Tongue (tissue), 1 donor: ENCODE measurements at regions not wholly inside any gene's neighbourhood (a gene's known extent, or its start where the extent isn't known, plus 50 kb on each side); places are given as distances from the start of the nearest gene placed in this dataset.
"Not testable (repeated sequence)": the region's sequence is repeated elsewhere in the genome, so short reads cannot be mapped to it uniquely, and the experiment has no call there.

ENCODE experiments used
- DNase-seq: peaks from one replicate; pipeline ENCODE4 v3.0.0-alpha.2; 2015

DNA sequence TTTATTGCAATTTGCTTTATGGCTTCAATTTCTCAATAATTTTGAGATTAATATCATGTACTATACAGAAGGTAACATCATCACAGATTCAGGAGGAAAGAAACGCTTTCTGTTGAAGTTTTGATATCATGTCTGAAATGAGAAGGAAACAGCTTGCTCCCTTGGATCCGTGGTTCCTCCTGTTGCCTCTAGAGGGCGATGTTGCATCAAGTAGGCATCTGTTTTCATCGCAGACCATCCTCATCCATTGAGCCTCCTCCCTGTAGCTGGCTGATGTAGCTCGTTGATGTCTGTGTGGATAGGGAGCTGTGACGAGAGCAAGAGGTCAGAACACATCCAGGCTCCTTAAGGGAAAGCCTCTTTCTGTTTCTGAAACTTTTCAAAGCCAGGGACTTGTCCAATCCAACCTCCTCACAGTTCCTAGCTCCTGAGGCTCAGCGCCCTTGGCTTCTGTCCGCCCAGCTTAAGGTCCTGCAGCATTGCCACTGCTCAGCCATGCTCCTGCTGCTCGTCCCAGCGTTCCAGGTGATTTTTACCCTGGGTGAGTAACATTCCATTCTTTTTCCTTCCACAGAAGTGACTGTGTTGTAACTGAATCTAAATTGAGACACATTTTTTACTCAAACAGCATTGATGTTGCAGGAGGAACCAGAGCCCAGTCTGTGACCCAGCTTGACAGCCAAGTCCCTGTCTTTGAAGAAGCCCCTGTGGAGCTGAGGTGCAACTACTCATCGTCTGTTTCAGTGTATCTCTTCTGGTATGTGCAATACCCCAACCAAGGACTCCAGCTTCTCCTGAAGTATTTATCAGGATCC is 304.8 kb upstream of the OR4E1 start:
- peak; percentile 19 for DNase-seq

DNA sequence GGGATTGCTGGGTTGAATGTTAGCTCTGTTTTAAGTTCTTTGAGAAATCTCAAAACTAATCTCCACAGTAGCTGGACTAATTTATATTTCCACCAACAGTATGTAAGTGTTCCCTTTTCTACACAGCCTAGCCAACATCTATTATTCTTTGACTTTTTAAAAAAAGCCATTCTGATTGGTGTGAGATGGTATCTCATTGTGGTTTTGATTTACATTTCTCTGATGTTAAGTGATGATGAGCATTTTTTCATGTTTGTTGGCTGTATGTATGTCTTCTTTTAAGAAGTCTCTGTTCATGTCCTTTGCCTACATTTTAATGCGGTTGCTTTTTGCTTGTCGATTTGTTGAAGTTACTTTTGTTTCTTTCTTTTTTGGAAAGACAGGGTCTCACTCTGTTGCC is 301.1 kb upstream of the OR4E1 start:
- no peak for DNase-seq

DNA sequence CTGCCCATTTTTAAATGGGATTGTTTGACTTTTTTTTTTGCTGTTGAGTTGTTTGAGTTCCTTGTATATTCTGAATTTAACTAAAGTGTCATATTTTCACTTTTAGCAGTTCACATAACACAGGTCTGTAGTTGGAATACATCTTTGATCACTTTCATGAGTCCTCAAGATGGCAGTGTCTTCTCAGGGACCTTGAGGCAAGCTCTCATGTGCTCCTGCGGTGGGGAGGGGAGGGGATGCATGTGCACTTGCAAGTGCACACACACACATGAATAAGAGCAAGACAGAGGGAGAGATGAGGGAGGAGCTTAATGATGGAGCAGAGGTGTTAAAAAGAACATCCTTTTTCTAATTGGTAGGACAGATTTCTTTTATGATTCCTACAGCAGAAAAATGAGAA is 291.4 kb upstream of the OR4E1 start:
- DNase-seq: no peak

DNA sequence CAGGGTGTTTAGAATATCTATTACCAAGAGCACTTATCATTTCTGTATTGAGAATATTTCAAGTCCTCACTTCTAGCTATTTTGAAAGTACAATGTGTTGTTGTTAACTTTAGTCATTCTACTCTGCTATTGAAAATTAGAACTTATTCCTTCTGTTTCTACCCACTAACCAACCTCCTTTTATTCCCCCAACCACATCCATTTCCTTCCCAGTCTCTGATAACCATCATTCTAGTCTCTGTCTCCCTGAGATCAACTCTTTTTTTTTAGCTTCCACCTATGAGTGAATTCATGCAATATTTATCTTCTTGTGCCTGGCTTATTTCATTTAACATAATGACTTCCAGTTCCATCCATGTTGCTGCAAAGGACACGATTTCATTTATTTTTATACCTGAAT is 290.6 kb upstream of the OR4E1 start:
- no peak for DNase-seq

DNA sequence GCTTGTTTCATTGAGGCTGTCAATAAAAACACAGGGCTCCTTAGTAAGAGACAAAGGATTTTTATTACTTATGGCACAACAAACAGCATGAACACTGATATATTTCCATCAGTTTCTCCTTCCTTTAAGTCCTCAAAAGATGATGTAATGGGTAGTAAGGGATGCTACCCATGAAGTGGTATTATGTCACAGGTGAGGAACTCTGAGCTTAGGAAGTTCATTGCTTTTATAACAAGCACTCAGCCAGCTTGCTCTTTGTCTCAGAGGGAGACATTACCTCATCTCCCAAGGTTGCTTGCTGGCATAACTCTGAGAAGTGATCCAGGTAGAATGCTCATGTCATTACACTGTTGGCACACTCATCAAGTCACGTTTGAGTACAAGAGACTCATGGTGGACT is 287.0 kb upstream of the OR4E1 start:
- no peak for DNase-seq

DNA sequence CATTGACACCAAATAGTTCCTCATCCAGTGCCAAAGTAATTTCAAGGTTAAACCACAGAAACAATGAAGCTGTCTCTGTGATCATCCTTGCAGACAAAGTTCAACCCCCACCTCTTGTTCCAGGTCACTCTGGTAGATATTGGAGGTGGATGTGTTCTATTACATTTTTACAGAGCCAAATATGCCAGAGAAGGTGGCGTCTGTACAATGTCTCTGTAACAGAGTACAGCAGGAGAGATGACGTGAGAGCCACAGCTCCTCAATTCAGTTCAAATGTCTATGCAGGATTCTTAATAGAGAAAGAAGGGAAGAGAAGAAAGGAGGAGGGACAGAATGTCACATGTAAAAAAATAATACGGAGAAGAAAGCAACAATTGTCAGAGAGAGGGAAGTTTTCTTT is 268.3 kb upstream of the OR4E1 start:
- no peak for DNase-seq

DNA sequence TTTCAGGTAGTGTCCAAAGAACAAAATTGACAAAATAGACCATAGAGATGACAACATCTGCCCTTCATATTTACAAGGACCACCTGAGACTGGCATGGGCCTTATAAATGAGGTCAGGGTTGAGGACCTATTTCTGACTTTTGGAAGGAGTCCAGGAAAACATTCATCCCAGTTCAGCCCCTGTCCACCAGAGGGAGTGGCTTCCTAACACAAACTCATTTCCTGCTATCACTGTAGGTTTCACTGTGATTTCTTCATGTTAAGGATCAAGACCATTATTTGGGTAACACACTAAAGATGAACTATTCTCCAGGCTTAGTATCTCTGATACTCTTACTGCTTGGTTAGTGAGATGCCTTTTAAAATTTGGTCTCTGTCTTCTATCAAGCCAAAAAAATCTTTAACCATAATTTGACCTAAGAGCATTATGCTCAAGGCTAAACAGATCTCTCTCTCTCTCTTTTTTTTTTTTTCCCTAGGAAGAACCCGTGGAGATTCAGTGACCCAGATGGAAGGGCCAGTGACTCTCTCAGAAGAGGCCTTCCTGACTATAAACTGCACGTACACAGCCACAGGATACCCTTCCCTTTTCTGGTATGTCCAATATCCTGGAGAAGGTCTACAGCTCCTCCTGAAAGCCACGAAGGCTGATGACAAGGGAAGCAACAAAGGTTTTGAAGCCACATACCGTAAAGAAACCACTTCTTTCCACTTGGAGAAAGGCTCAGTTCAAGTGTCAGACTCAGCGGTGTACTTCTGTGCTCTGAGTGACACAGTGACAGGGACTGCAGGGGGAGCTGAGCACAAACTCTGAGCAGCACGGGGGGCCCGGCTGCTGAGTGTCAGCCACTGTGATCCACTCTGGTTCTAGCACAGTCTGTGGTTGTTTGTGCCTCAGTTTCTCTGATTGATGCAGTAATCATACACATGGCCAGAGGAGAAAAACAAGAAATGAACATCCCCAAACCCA is 267.6 kb upstream of the OR4E1 start:
- DNase-seq: peak; percentile 17

DNA sequence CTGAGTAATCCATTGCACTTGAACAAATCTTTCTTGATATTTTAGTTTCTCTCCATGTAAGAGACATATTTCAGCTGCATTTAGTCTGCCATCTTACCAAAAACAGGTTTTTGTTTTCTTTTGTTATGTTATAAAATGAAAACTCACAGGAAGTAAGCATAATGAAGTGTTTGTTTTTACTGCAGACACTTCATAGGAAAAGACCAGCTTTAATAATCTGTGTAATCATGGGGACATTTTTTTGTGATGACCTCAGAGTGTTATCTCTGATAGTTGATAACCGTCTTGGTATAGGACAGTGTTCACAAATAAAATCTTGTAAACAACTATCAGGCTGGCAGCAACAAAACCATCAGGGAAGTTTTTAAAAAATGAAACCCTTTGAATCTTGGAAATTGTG is 266.2 kb upstream of the OR4E1 start:
- DNase-seq: no peak

DNA sequence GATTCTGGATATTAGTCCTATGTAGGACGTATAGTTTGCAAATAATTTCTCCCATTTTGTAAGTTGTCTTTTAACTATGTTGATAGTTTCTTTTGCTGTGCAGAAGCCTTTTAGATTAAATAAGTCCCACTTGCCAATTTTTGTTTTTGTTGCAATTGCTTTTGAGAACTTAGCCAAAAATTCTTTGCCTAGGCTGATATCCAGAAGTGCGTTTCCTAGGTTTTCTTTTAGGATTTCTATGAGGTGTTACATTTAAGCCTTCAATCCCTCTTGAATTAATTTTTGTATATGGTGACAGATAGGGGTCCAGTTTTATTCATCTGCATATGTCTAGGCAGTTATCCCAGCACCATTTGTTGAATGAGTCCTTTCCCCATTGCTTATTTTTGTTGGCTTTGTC is 264.4 kb upstream of the OR4E1 start:
- no peak for DNase-seq

DNA sequence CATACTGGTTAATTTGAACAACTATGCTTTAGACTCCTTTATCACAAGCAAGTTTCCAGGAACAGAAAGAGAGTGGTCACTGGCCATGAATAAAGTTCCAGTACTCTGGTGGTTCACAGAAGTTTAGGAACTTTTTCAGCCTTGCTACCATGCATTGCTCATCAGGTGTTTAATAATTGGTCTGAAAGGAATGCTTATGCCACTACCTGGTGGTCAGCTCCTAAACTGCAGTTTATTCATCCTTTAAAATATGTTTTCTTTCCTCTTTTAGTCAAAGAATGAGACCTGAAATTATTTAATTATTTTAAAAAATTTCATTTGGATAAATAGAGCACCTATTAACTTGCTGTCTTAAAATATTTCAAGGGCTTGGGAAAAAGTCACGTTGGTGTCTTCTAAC is 260.1 kb upstream of the OR4E1 start:
- no peak for DNase-seq

DNA sequence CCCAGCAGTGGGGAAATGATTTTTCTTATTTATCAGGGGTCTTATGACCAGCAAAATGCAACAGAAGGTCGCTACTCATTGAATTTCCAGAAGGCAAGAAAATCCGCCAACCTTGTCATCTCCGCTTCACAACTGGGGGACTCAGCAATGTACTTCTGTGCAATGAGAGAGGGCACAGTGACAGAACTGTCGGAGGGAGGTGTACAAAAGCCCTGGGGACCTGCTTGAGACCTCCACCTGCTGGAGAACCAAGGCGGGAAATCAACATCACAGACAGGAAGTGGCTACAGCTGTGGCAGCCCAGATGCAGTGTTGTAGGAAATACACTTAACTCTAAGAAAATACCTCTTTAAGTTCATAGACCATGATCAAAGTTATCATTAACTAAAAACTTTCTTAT is 250.9 kb upstream of the OR4E1 start:
- no peak for DNase-seq

DNA sequence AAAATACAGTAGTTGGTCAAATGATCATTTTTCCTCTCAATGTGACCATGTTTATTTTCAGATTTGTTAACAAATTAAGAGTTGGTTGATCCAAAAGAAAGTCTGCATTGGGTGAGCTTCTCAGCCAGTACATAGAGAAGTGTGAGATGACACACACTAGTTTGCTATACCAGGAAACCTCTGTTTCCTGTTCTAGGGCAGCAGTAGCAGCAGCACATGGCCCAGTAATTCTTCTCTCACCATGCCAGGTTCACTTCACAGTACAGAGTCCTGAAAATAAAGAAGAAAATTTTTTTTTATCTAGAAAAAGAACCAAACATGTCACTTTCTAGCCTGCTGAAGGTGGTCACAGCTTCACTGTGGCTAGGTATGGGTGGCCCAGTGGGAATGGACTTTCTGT is 250.2 kb upstream of the OR4E1 start:
- no peak for DNase-seq

DNA sequence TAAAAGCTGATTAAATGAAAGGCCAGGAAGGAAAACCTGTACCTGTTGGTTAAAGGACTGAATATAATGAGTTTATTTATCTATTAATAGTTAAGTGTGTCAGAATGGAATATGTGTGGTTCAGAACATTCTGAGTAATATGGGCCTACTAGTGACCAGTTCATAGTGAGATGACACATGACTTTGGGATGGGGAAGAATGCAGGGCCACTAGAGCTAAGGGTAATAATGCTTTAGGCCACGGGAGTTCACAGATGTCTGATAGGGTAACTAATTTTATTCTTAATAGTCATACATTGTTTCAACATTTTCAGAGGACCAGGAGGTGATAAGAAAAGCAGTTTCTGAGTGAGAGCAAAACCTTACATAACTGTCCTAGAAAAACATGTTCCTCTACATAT is 247.8 kb upstream of the OR4E1 start:
- no peak for DNase-seq

DNA sequence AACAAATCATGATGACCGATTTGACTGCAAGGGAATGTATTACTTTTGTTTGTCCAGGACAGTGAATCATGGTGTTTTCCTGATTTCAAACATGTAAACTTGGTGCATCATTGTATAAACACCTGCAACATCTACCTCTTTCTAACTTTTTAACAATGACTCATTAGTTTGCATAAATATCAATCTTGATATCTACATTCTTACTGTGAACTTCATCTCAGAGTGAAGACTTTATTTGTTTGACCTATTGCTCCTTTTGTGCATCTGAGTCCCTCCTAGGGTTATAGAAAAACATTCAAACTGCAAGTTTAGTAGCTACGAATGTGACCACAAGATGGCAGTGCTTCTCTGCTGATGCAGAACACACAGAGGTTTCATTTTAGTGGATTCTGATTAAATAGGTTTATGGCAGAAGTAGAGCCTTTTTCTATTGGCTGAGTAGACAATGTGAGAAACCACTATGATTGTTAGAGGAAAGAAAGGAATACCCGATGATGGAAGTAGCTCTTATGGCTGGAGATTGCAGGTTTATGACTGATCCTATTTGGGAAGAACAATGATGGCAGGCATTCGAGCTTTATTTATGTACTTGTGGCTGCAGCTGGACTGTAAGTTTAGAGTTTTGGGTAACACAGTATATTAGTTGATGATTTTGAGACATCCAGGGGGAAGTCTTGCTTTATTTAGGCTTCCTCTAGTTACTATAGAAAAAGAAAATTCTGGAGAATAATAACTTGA is 244.2 kb upstream of the OR4E1 start:
- peak; percentile 72 for DNase-seq

DNA sequence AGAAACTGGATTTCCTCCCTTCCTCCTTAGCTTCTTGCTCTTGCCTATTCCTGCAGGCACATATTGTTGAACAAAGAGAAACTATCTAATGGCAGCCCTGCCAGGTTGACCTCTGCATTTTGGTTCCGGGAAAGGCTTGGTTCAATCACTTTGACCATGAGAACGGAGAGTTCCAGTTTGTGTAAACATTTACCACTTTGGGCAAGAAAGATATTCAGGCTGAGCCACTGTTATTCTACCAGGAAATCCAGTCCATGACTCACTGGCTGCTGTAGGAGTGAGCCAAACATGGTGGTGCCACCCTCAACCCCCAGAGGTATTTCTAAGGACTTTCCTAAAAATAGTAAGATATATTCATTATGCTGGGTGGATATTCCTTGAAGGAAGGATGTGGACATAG is 242.2 kb upstream of the OR4E1 start:
- no peak for DNase-seq

DNA sequence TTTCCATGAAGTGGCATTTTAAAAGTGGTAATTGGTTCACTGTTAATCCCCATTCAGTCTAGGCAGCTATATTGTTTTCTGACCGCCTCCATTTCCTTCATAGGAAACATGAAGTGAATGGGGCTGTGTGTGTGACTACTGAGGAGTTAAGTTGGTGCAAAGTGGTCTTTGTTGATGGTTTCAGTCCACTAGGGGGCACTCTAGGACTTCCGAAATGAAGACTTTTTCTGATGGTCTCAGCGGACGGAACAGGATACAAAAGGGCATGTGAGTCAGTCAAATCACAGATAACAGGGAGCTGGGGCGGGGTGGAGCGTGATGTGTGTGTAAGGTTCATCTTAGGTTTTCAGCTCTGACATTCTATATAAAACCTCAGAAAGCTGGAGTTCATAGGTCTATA is 240.1 kb upstream of the OR4E1 start:
- DNase-seq: peak; percentile 65

DNA sequence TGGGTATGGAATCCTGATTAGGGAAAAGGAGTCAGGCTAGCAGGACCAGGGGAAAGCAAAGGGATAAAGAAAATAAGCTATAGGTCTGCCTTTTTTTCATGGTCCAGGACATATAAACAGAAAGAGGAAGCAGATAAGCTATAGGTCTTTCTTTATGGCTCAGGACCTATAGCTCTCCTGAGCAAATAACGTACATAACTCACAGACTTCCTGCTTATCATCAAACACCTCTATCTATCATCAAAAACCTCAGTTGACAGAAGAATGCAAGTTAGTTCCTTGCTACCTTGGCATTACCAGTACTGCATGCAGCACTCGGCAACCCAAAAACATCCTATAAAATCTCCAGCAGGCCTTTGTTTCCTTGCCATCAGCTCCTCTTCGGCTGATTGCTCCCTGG is 238.7 kb upstream of the OR4E1 start:
- DNase-seq: no peak

DNA sequence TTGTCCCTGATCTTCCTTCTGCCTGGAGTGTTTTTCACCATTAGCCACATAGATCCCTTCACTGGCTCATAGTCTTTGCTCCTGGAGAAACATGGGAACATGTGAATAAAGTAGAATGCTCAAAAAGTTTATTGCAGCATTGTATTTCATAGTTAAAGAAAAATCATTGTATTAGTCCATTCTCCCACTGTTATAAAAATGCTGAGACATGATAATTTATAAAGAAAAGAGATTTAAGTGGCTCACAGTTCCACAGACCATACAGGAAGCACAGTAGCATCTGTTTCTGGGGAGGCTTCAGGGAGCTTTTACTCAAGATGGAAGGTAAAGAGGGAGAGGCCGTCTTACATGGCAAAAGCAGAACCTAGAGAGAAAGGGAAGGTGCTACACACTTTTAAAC is 238.3 kb upstream of the OR4E1 start:
- no peak for DNase-seq

DNA sequence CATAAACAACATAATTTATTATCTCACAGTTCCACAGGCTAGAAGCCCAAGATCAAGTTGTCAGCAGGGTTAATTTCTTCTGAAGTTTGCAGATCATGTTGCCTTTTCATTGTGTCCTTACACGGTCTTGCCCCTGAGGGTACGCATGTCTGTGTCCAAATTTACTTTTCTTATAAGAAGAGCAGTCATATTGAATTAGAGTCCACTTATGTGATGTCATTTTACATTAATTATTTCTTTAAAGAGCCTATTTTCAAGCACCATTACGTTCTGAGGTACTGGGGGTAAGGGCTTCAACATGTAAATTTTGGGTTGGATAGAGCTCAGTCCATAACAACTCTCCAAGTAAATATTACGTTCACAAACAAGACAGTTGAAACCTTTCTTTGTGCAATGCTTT is 236.6 kb upstream of the OR4E1 start:
- DNase-seq: no peak

DNA sequence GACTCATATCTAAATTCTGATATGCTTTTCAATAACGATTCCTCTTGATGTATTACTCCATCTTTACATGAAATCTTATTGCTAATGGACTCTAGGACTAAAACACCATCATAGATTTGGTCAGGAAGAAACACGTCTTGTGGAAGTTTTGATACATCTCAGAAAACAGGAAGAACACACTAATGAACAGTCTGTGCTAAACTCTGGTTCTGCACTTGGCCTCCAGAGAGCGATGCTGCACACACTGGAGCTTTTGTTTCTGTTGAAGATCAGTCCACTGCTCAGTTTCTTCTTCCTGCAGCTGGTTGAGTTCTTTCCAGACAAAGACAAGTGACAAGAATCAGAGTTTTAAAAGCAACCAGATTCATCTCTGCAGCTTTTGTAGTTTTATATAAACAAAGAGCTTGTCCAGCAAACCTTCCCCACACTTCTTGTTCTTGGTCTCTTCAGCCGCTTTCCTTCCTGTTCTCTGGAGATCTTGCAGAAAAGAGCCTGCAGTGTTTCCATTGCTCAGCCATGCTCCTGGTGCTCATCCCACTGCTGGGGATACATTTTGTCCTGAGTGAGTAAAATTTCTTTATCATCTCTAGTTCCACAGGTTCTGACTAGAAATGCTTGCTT is 229.1 kb upstream of the OR4E1 start:
- peak; percentile 61 for DNase-seq

DNA sequence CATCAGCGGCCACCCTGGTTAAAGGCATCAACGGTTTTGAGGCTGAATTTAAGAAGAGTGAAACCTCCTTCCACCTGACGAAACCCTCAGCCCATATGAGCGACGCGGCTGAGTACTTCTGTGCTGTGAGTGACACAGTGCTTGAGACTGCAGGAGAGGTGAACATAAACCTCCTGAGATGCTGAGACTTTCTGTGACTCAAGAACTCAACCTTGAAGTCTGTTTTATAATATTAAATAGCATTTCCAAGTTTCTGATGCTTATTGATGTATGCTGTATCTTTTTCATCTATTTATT is 221.2 kb upstream of the OR4E1 start:
- DNase-seq: not testable (repeated sequence)
